H9 (cell line): ENCODE measurements at regions not wholly inside any gene's neighbourhood (a gene's known extent, or its start where the extent isn't known, plus 50 kb on each side); places are given as distances from the start of the nearest gene placed in this dataset.

ENCODE experiments used
- DNase-seq: peaks from one replicate; pipeline ENCODE4 v3.0.0-alpha.2; 2017
- H2AFZ ChIP-seq: one replicate; pipeline ENCODE4 v1.6.1; 2013; ENCODE audit warnings: mild to moderate bottlenecking, low read length, control low read depth, moderate library complexity
- H2AK5ac ChIP-seq: 2 replicates; pipeline ENCODE4 v1.6.1; 2013; ENCODE audit warnings: low read length, control low read depth, mixed read lengths; ENCODE audit not compliant: insufficient read length
- H2BK120ac ChIP-seq: one replicate; pipeline ENCODE4 v1.6.1; 2013; ENCODE audit warnings: low read depth, mild to moderate bottlenecking, low read length, control low read depth, inconsistent platforms; ENCODE audit not compliant: poor library complexity, severe bottlenecking
- H2BK12ac ChIP-seq: 2 replicates; pipeline ENCODE4 v1.6.1; 2013; ENCODE audit warnings: low read length, control low read depth, mixed read lengths, low read depth; ENCODE audit not compliant: insufficient read length
- H2BK15ac ChIP-seq: 2 replicates; pipeline ENCODE4 v1.6.1; 2013; ENCODE audit warnings: low read depth, low read length, control low read depth
- H2BK20ac ChIP-seq: one replicate; pipeline ENCODE4 v1.6.1; 2013; ENCODE audit warnings: low read depth, mild to moderate bottlenecking, low read length, control low read depth, inconsistent platforms; ENCODE audit not compliant: poor library complexity, severe bottlenecking
- H2BK5ac ChIP-seq: 2 replicates; pipeline ENCODE4 v1.6.1; 2013; ENCODE audit warnings: low read length, control low read depth, mixed read lengths; ENCODE audit not compliant: insufficient read length
- H3K14ac ChIP-seq: 2 replicates; pipeline ENCODE4 v1.6.1; 2013; ENCODE audit warnings: low read length, control low read depth; ENCODE audit not compliant: insufficient read depth
- H3K18ac ChIP-seq: 2 replicates; pipeline ENCODE4 v1.6.1; 2013; ENCODE audit warnings: low read depth, mild to moderate bottlenecking, mixed read lengths, low read length, control low read depth; ENCODE audit not compliant: insufficient read length
- H3K23ac ChIP-seq: 2 replicates; pipeline ENCODE4 v1.6.1; 2013; ENCODE audit warnings: low read length, control low read depth, mixed read lengths, low read depth; ENCODE audit not compliant: insufficient read length
- H3K23me2 ChIP-seq: 2 replicates; pipeline ENCODE4 v1.6.1; 2013; ENCODE audit warnings: low read depth, mild to moderate bottlenecking, mixed read lengths, low read length, control low read depth; ENCODE audit not compliant: insufficient read length, poor library complexity, severe bottlenecking
- H3K27ac ChIP-seq: 2 replicates; pipeline ENCODE4 v1.5.1; 2013; ENCODE audit warnings: low read length, control low read depth, mixed read lengths, low read depth; ENCODE audit not compliant: insufficient read length
- H3K27me3 ChIP-seq: 2 replicates; pipeline ENCODE4 v1.6.1; 2013; ENCODE audit warnings: low read length, control low read depth, inconsistent platforms; ENCODE audit not compliant: insufficient read depth
- H3K4ac ChIP-seq: 2 replicates; pipeline ENCODE4 v1.6.1; 2013; ENCODE audit warnings: low read depth, mild to moderate bottlenecking, control low read depth, inconsistent platforms, low read length, moderate library complexity
- H3K4me1 ChIP-seq: 2 replicates; pipeline ENCODE4 v1.6.1; 2013; ENCODE audit warnings: low read length, control low read depth, inconsistent platforms; ENCODE audit not compliant: insufficient read depth
- H3K4me2 ChIP-seq: 2 replicates; pipeline ENCODE4 v1.6.1; 2013; ENCODE audit warnings: low read length, control low read depth, mixed read lengths; ENCODE audit not compliant: insufficient read length, insufficient read depth
- H3K56ac ChIP-seq: 2 replicates; pipeline ENCODE4 v1.6.1; 2013; ENCODE audit warnings: low read depth, mild to moderate bottlenecking, mixed read lengths, low read length, control low read depth; ENCODE audit not compliant: insufficient read length
- H3K79me1 ChIP-seq: 2 replicates; pipeline ENCODE4 v1.6.1; 2013; ENCODE audit warnings: low read depth, mild to moderate bottlenecking, moderate library complexity, low read length, control low read depth, inconsistent platforms; ENCODE audit not compliant: insufficient read depth, poor library complexity, severe bottlenecking
- H3K79me2 ChIP-seq: 2 replicates; pipeline ENCODE4 v1.6.1; 2013; ENCODE audit warnings: low read length, control low read depth, inconsistent platforms; ENCODE audit not compliant: insufficient read depth
- H3K9ac ChIP-seq: 2 replicates; pipeline ENCODE4 v1.6.1; 2013; ENCODE audit warnings: low read length, control low read depth, mixed read lengths; ENCODE audit not compliant: insufficient read length; ENCODE audit errors: extremely low read depth
- H3K9me3 ChIP-seq: one replicate; pipeline ENCODE4 v1.6.1; 2013; ENCODE audit warnings: low read depth, low read length, inconsistent platforms; ENCODE audit not compliant: control insufficient read depth
- H3T11ph ChIP-seq: one replicate; pipeline ENCODE4 v1.6.1; 2013; ENCODE audit warnings: mild to moderate bottlenecking, low read length, control low read depth, inconsistent platforms
- H4K20me1 ChIP-seq: one replicate; pipeline ENCODE4 v1.6.1; 2013; ENCODE audit not compliant: control insufficient read depth, insufficient read length, insufficient read depth
- H4K5ac ChIP-seq: 2 replicates; pipeline ENCODE4 v1.6.1; 2013; ENCODE audit warnings: low read depth, mild to moderate bottlenecking, mixed read lengths, low read length, control low read depth; ENCODE audit not compliant: insufficient read length
- H4K8ac ChIP-seq: replicated peaks from 2 replicates; pipeline ENCODE4 v1.6.1; 2013; ENCODE audit warnings: low read length, control low read depth, mixed read lengths, low read depth; ENCODE audit not compliant: insufficient read length
- H4K91ac ChIP-seq: 2 replicates; pipeline ENCODE4 v1.6.1; 2013; ENCODE audit warnings: low read depth, mild to moderate bottlenecking, moderate library complexity, mixed read lengths, low read length, control low read depth; ENCODE audit not compliant: insufficient read length
- H3K27ac Mint-ChIP-seq, 3 experiments: 2 replicates in 2 of 3; 3 replicates in 1 of 3; pipeline ENCODE4 v1.8.0; 2020 to 2021; ENCODE audit warnings: mixed read lengths in 3 of 3, mild to moderate bottlenecking in 1 of 3, moderate library complexity in 1 of 3
- H3K27me3 Mint-ChIP-seq: 2 replicates; pipeline ENCODE4 v1.8.0; 2021; ENCODE audit warnings: low read depth, mild to moderate bottlenecking, moderate library complexity, mixed read lengths
- H3K36me3 Mint-ChIP-seq, 3 experiments: 2 replicates in 2 of 3; 3 replicates in 1 of 3; pipeline ENCODE4 v1.8.0; 2020 to 2021; ENCODE audit warnings: low read depth in 3 of 3, mixed read lengths in 3 of 3; ENCODE audit not compliant: insufficient read depth in 1 of 3
- H3K4me1 Mint-ChIP-seq, 2 experiments: 2 replicates each; pipeline ENCODE4 v1.8.0; 2020; ENCODE audit warnings: mixed read lengths in 2 of 2
- H3K4me3 Mint-ChIP-seq, 2 experiments: 2 replicates in 1 of 2; 3 replicates in 1 of 2; pipeline ENCODE4 v1.8.0; 2020 to 2021; ENCODE audit warnings: mild to moderate bottlenecking in 2 of 2, mixed read lengths in 2 of 2, moderate library complexity in 1 of 2
- H3K9me3 Mint-ChIP-seq, 2 experiments: 2 replicates in 1 of 2; 3 replicates in 1 of 2; pipeline ENCODE4 v1.8.0; 2020; ENCODE audit warnings: mild to moderate bottlenecking in 2 of 2, mixed read lengths in 2 of 2, moderate library complexity in 1 of 2
- WGBS: extraction: QIAGEN DNeasy Blood & Tissue Kit; methylation state at CpG from one replicate; pipeline ENCODE4 v1.1.7; 2013; ENCODE audit warnings: missing lambda C conversion rate, low lambda C conversion rate, mixed read lengths; ENCODE audit not compliant: insufficient read length; ENCODE audit errors: extremely low coverage; 5-methylcytosine and 5-hydroxymethylcytosine counted together
- TF ChIP-seq, protein P1 (sequence below): fragments of 200-600 bp; sonication (generic); conservative IDR thresholded peaks from 3 replicates; pipeline ENCODE4 v1.8.0; 2021; ENCODE audit warnings: antibody characterized with exemption, mild to moderate bottlenecking

DNA sequence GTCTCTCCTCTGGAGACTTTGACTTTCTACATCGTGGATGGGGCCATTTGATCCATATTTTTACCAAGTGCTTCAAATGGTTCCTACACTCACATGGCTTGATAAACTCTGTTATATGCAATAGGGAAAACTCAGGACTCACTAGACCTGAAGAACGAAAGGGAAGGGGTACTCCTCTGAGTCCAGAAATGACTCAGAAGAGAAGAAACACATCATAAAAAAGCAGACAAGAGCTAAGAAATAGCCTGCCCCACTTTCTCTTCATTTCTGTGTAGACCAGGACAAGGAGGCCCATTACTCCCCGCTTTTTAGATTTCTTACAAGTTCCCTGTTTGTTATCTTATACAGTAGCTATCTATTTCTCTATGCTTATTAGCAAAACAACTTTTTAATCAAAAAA, 369.8 kb upstream of the ARID1B start:
- H3K27ac Mint-ChIP-seq = 0 out of 7 replicates have a peak overlapping the region, but pooled peaks of 1 of the 3 experiments have one; percentile 34
- no peak overlapping the region for H3K4ac ChIP-seq
- H3K18ac ChIP-seq = no peak overlapping the region
- no peak overlapping the region for H2AFZ ChIP-seq
- H3K4me3 Mint-ChIP-seq = no peak overlapping the region
- TF ChIP-seq, protein P1, sequence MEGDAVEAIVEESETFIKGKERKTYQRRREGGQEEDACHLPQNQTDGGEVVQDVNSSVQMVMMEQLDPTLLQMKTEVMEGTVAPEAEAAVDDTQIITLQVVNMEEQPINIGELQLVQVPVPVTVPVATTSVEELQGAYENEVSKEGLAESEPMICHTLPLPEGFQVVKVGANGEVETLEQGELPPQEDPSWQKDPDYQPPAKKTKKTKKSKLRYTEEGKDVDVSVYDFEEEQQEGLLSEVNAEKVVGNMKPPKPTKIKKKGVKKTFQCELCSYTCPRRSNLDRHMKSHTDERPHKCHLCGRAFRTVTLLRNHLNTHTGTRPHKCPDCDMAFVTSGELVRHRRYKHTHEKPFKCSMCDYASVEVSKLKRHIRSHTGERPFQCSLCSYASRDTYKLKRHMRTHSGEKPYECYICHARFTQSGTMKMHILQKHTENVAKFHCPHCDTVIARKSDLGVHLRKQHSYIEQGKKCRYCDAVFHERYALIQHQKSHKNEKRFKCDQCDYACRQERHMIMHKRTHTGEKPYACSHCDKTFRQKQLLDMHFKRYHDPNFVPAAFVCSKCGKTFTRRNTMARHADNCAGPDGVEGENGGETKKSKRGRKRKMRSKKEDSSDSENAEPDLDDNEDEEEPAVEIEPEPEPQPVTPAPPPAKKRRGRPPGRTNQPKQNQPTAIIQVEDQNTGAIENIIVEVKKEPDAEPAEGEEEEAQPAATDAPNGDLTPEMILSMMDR = no peak
- no peaks in the 10 kb centered on the region for H3K9me3 ChIP-seq
- H3K23ac ChIP-seq = no peak overlapping the region
- no peaks in the 10 kb centered on the region for H4K20me1 ChIP-seq
- no peak overlapping the region for H2BK20ac ChIP-seq
- peaks cover 2 to 6% (median 2%) of the 10 kb centered on the region in 3 experiments; a peak in 4 of 7 replicates for H3K36me3 Mint-ChIP-seq
- H2BK15ac ChIP-seq = no peak overlapping the region
- no peak overlapping the region for H3K56ac ChIP-seq
- no peaks in the 10 kb centered on the region for H3K23me2 ChIP-seq
- no peak overlapping the region for H3T11ph ChIP-seq
- H4K8ac ChIP-seq = no peak overlapping the region
- H3K9ac ChIP-seq = no peak overlapping the region
- no peak overlapping the region for H2BK120ac ChIP-seq
- no peak overlapping the region for H3K4me2 ChIP-seq
- H4K91ac ChIP-seq = no peak overlapping the region
- H2BK12ac ChIP-seq = no peak overlapping the region
- H3K79me2 ChIP-seq = no peaks in the 10 kb centered on the region
- WGBS = no CpG with 5 or more reads among the region's 3 CpGs
- DNase-seq = no peak
- H3K79me1 ChIP-seq = no peaks in the 10 kb centered on the region
- no peak overlapping the region for H4K5ac ChIP-seq
- H2BK5ac ChIP-seq = no peak overlapping the region
- no peak overlapping the region for H2AK5ac ChIP-seq
- H3K9me3 Mint-ChIP-seq = peaks cover 6 to 7% of the 10 kb centered on the region in 2 experiments
- H3K4me1 Mint-ChIP-seq = peaks cover 4 to 5% of the 10 kb centered on the region in 2 experiments; a peak in 1 of 4 replicates
- no peak overlapping the region for H3K14ac ChIP-seq
- no peaks in the 10 kb centered on the region for H3K27me3 Mint-ChIP-seq
- no peaks in the 10 kb centered on the region for H3K27me3 ChIP-seq
- no peak overlapping the region for H3K27ac ChIP-seq
- no peaks in the 10 kb centered on the region for H3K4me1 ChIP-seq
